Central memory CD8-positive, alpha-beta T cell (primary cell): ENCODE measurements at regions not wholly inside any gene's neighbourhood (a gene's known extent, or its start where the extent isn't known, plus 50 kb on each side); places are given as distances from the start of the nearest gene placed in this dataset.
A peak's percentile ranks its signal among the peaks of the same experiment; 100 is the strongest.

Source experiments
- ATAC-seq: fragments of 150-1000 bp; cut with Tn5 transposase; replicated peaks from 2 replicates; pipeline ENCODE4 v1.10.0; 2022; ENCODE audit warnings: mild to moderate bottlenecking, moderate FRiP score, moderate number of reproducible peaks; ENCODE audit not compliant: poor library complexity, severe bottlenecking; ENCODE audit errors: extremely low read depth
- DNase-seq, 2 donors: peaks; one replicate each; pipeline ENCODE4 v3.0.0; 2021; ENCODE audit warnings: low spot score in 2 of 2
- H3K27ac Mint-ChIP-seq: one replicate; pipeline ENCODE4 v1.8.0; 2022; ENCODE audit warnings: low read depth, mild to moderate bottlenecking, moderate library complexity, mixed read lengths
- H3K27me3 Mint-ChIP-seq: one replicate; pipeline ENCODE4 v1.8.0; 2022; ENCODE audit warnings: mixed read lengths
- H3K36me3 Mint-ChIP-seq: one replicate; pipeline ENCODE4 v1.8.0; 2022; ENCODE audit warnings: mild to moderate bottlenecking, moderate library complexity, mixed read lengths; ENCODE audit not compliant: insufficient read depth
- H3K4me1 Mint-ChIP-seq: one replicate; pipeline ENCODE4 v1.8.0; 2022; ENCODE audit warnings: mixed read lengths
- H3K4me3 Mint-ChIP-seq: one replicate; pipeline ENCODE4 v1.8.0; 2022; ENCODE audit warnings: mild to moderate bottlenecking, moderate library complexity, mixed read lengths
- H3K9me3 Mint-ChIP-seq: one replicate; pipeline ENCODE4 v1.8.0; 2022; ENCODE audit warnings: mixed read lengths

GRCh38 chr4:74665346-74665745, 129.0 kb downstream of the BTC start:
- H3K36me3 Mint-ChIP-seq, result no peaks in the 10 kb centered on the region
- no peaks in the 10 kb centered on the region for H3K4me1 Mint-ChIP-seq
- DNase-seq (no peak), ATAC-seq (no peak)
- no peak overlapping the region for H3K27ac Mint-ChIP-seq
- peaks cover 36% of the 10 kb centered on the region for H3K27me3 Mint-ChIP-seq
- H3K9me3 Mint-ChIP-seq, result no peaks in the 10 kb centered on the region
- H3K4me3 Mint-ChIP-seq, result no peak overlapping the region

GRCh38 chr4:74665876-74666275, 128.4 kb downstream of the BTC start:
- H3K4me3 Mint-ChIP-seq, result no peak overlapping the region
- H3K27ac Mint-ChIP-seq, result no peak overlapping the region
- DNase-seq, result no peak
- no peak for ATAC-seq
- no peaks in the 10 kb centered on the region for H3K9me3 Mint-ChIP-seq
- H3K4me1 Mint-ChIP-seq, result no peaks in the 10 kb centered on the region
- H3K36me3 Mint-ChIP-seq, result no peaks in the 10 kb centered on the region
- H3K27me3 Mint-ChIP-seq, result peaks cover 40% of the 10 kb centered on the region

GRCh38 chr4:74667438-74667837, 126.9 kb downstream of the BTC start:
- no peaks in the 10 kb centered on the region for H3K36me3 Mint-ChIP-seq
- DNase-seq, result no peak
- no peaks in the 10 kb centered on the region for H3K9me3 Mint-ChIP-seq
- no peak overlapping the region for H3K4me3 Mint-ChIP-seq
- H3K4me1 Mint-ChIP-seq, result no peaks in the 10 kb centered on the region
- H3K27me3 Mint-ChIP-seq, result peaks cover 50% of the 10 kb centered on the region
- no peak overlapping the region for H3K27ac Mint-ChIP-seq
- ATAC-seq, result no peak

- Mint-ChIP-seq H3K27me3 (peaks cover 55% of the 10 kb centered on the region), H3K9me3 (no peaks in the 10 kb centered on the region), H3K27ac (no peak overlapping the region), H3K4me1 (no peaks in the 10 kb centered on the region), H3K36me3 (no peaks in the 10 kb centered on the region), H3K4me3 (no peak overlapping the region)
- DNase-seq, result no peak
- ATAC-seq, result no peak
Observed at GRCh38 chr4:74667944-74668343, 126.4 kb downstream of the BTC start.

- H3K27me3 Mint-ChIP-seq, result peaks cover 47% of the 10 kb centered on the region
Observed at GRCh38 chr4:74669702-74670101, 124.6 kb downstream of the BTC start.

GRCh38 chr4:74670583-74670982, 123.7 kb downstream of the BTC start:
- no peak for ATAC-seq
- H3K4me3 Mint-ChIP-seq, result no peak overlapping the region

More at GRCh38 chr4:74669702-74670101, 124.6 kb downstream of the BTC start:
- H3K27ac Mint-ChIP-seq, result no peak overlapping the region
- H3K4me1 Mint-ChIP-seq, result no peaks in the 10 kb centered on the region
- no peak overlapping the region for H3K4me3 Mint-ChIP-seq
- H3K36me3 Mint-ChIP-seq, result no peaks in the 10 kb centered on the region
- no peak for ATAC-seq
- no peak for DNase-seq
- no peaks in the 10 kb centered on the region for H3K9me3 Mint-ChIP-seq

GRCh38 chr4:74671080-74671698, 123.1 kb downstream of the BTC start:
- Mint-ChIP-seq H3K9me3 (no peaks in the 10 kb centered on the region), H3K4me3 (no peak overlapping the region), H3K36me3 (no peaks in the 10 kb centered on the region), H3K4me1 (no peaks in the 10 kb centered on the region), H3K27me3 (peaks cover 35% of the 10 kb centered on the region), H3K27ac (no peak overlapping the region)
- ATAC-seq, result peak; percentile 28
- DNase-seq, result no peak

More at GRCh38 chr4:74670583-74670982, 123.7 kb downstream of the BTC start:
- Mint-ChIP-seq H3K27me3 (peaks cover 39% of the 10 kb centered on the region), H3K4me1 (no peaks in the 10 kb centered on the region), H3K36me3 (no peaks in the 10 kb centered on the region), H3K27ac (no peak overlapping the region), H3K9me3 (no peaks in the 10 kb centered on the region)
- DNase-seq, result no peak

- H3K36me3 Mint-ChIP-seq, result no peaks in the 10 kb centered on the region
- ATAC-seq, result no peak
- no peak overlapping the region for H3K27ac Mint-ChIP-seq
- H3K4me3 Mint-ChIP-seq, result no peak overlapping the region
- no peak for DNase-seq
- no peaks in the 10 kb centered on the region for H3K9me3 Mint-ChIP-seq
- H3K4me1 Mint-ChIP-seq, result no peaks in the 10 kb centered on the region
- H3K27me3 Mint-ChIP-seq, result peaks cover 19% of the 10 kb centered on the region
Observed at GRCh38 chr4:74674750-74675149, 119.6 kb downstream of the BTC start.

GRCh38 chr4:74675673-74676279, 118.5 kb downstream of the BTC start:
- Mint-ChIP-seq H3K4me1 (no peaks in the 10 kb centered on the region), H3K4me3 (no peak overlapping the region), H3K36me3 (no peaks in the 10 kb centered on the region), H3K9me3 (no peaks in the 10 kb centered on the region), H3K27ac (no peak overlapping the region), H3K27me3 (peaks cover 15% of the 10 kb centered on the region)
- ATAC-seq (no peak), DNase-seq (no peak)

GRCh38 chr4:74682567-74683359, 111.6 kb downstream of the BTC start:
- H3K4me3 Mint-ChIP-seq, result no peak overlapping the region
- no peaks in the 10 kb centered on the region for H3K4me1 Mint-ChIP-seq
- no peak for DNase-seq
- H3K36me3 Mint-ChIP-seq, result no peaks in the 10 kb centered on the region
- H3K27me3 Mint-ChIP-seq, result peaks cover 36% of the 10 kb centered on the region
- no peak for ATAC-seq
- H3K27ac Mint-ChIP-seq, result no peak overlapping the region
- H3K9me3 Mint-ChIP-seq, result no peaks in the 10 kb centered on the region

GRCh38 chr4:74692972-74693371, 101.4 kb downstream of the BTC start:
- H3K9me3 Mint-ChIP-seq, result no peaks in the 10 kb centered on the region
- no peak overlapping the region for H3K27ac Mint-ChIP-seq
- ATAC-seq, result no peak
- peaks cover 17% of the 10 kb centered on the region for H3K27me3 Mint-ChIP-seq
- no peak for DNase-seq
- H3K4me3 Mint-ChIP-seq, result no peak overlapping the region
- H3K36me3 Mint-ChIP-seq, result peaks cover 2% of the 10 kb centered on the region
- no peaks in the 10 kb centered on the region for H3K4me1 Mint-ChIP-seq
